CD4-positive, alpha-beta T cell treated with Interleukin-17A for 4 hours (primary cell): ENCODE measurements at regions not wholly inside any gene's neighbourhood (a gene's known extent, or its start where the extent isn't known, plus 50 kb on each side); places are given as distances from the start of the nearest gene placed in this dataset.
"Not testable (repeated sequence)": the region's sequence is repeated elsewhere in the genome, so short reads cannot be mapped to it uniquely, and the experiment has no call there.

ENCODE experiments used
- DNase-seq: peaks from one replicate; pipeline ENCODE4 v3.0.0-alpha.2; 2020; ENCODE audit warnings: mixed read lengths

- DNase-seq = no peak
Observed at GRCh38 chr4:128565054-128565453, 244.4 kb upstream of the JADE1 start.

GRCh38 chr4:128564081-128564630, 245.3 kb upstream of the JADE1 start:
- no peak for DNase-seq

GRCh38 chr4:128560754-128561495, 248.6 kb upstream of the JADE1 start:
- DNase-seq = no peak

DNA sequence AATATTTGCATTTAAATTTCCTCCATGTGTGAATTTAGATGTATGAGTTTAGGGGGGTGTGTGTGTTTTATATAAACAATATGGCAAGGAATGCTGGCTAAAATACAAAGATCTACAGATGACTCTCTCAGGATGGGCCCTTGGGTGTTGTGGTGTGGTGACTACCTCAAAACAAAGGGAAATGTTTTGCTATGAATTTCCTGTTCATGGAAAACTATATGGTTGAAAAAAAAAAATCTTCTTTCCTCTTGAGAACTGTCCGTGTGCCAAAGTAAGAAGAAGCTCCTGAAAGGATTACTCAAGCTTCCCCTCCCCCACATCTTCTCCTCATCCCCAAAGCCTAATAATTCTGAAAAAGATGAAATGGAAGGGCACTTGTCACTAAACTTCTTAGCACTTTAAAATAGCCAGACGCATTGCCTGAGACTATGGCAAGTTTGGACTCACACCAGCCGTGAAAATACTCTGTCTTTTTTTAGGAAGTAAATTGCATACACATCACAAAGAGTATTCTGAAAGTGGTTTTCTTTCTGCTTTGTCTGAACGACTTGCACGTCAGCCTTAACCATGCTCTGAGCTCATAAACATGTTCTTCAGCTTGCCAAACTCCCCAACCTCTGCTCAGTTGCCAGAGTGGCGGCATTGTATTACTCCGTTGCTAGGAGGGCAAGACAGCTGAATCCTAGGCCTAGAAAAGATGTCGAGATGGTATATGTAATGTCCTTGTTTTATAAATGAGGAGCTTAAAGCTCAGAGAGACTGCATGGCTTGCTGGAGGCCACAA, 250.4 kb upstream of the JADE1 start:
- no peak for DNase-seq

GRCh38 chr4:128556756-128557155, 252.7 kb upstream of the JADE1 start:
- DNase-seq = no peak

DNA sequence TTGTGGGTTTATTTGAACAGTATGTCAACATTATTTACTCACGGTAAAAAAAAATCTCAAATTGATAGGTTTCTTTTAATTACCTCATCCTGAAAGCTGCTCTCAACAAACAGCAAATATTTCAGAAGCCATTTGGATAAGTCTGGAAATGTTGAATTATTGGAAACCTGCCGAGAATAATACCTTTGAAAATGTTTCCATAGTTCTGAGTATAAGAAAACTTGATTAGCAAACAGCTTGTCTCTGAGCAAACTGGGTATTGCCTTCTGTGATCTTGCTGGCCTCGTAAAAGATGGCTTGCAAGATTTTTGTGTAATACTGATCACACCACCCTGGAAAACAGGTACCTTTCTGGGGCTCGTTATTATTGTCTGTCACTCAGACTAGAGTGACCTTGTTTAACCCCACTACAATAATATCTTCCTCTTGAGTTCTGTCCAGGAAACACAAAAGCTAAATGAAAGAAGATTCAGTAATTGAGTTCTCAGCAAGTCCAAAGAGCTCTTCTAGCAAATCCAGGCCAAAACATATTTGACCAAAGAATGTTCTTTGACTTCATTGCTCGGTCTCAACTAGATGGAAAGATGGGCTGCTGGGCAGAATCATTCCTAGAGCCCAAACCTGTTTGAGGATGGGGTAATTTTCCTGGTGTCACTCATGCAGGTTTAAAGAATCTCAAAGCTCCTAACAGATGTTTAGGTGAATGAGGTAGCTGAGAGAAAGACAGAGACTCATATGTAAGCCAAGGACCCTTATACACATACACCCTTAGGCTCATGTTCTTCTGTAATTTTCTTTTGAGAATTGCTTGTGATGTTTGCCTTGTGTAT, 255.6 kb upstream of the JADE1 start:
- no peak for DNase-seq

DNA sequence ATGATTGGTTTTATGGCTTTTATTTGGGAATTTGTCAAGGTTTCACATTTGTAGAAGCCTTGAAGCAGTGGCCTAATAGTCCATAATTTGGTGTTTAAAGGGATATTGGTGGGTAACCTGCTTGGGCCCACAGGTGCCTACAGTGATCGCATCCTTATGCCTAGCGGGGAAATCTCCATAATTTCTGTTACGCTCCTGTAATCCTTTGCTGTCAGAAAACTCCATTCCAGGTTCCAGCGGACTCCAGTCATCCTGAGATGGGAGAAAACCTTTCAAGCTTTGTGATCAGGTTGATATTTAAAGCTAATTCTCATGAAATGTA, 257.0 kb upstream of the JADE1 start:
- DNase-seq = no peak

- DNase-seq = no peak
Observed at GRCh38 chr4:128551280-128551679, 258.2 kb upstream of the JADE1 start.

GRCh38 chr4:128550060-128550459, 259.4 kb upstream of the JADE1 start:
- no peak for DNase-seq

GRCh38 chr4:128549636-128550035, 259.9 kb upstream of the JADE1 start:
- no peak for DNase-seq

DNA sequence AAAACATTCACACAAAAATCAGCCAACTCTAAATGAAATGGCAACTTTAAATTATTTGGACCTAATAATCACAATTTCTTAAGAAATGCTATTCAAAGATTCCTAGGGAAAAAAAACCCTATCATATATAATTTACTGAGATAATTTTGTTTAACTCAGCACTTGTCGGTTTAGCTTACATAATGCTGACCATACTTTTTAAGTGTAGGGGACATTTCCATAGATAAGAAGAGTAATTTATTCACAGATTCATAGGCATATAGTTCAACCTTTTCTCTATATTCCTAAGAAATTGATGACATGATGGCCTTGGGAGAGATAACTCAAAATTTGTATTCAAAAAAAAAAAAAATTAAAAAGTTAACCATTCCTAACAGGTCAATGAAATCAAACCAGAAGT, 260.8 kb upstream of the PGRMC2 start:
- DNase-seq = no peak

- DNase-seq = no peak
Observed at GRCh38 chr4:128544272-128544671, 256.7 kb upstream of the PGRMC2 start.

DNA sequence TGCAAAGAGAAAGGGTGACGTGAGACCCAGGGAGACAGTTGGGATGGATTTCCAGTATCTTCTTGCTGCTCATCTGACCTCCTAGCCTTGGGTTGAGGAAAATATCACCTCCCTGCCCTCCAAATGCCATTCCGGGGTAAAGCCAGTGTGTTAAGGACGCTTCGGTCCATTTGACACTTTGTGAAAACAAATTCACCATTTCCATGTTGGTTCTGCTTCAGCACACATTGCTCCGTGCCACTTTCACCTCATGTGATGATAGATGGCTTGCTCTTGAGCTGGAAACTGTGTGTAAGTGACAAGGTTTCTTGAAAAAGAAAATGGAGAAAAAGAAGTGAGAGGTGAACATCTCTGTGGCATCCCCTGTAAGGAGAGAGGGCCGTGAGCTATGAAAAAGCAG, 256.1 kb upstream of the PGRMC2 start:
- no peak for DNase-seq

- DNase-seq = no peak
Observed at GRCh38 chr4:128542047-128542446, 254.4 kb upstream of the PGRMC2 start.

- no peak for DNase-seq
Observed at GRCh38 chr4:128540122-128540521, 252.5 kb upstream of the PGRMC2 start.

DNA sequence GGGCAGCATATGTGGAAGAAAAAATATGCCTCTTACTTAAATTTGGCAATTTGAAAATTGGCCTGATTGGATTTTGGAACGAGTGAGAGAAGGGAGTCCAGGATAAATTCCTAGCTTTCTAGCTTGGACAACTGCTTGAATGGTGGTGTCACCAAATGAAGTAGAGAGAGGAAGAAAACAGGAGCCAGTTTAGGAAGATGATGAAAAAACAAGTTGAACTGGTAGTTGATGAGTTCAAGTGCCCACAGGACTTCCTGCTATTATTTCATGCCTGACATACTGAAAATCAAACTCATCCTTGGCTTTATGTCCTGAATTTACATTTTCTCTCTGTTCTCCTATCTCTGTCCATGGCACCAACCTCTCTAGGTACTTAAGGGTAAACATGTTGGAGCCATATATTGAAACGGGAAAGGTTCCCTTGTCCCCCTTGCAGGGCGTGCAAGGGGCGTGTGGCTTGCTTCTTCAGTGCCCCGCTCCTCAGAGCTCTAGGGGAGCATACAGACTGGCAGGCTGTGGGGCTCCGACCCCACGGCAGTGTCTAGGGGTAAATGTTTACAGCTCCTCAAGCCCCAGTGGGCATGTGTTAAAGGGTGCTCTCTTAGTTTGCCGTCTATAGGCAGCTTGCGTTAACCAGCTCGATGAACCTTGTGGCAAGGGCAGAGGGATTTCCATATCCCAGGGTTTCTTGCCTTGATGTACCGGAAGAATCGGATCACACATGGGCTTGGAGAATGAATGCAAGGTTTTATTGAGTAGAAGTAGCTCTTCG, 250.7 kb upstream of the PGRMC2 start:
- DNase-seq = no peak

GRCh38 chr4:128536746-128537145, 249.1 kb upstream of the PGRMC2 start:
- no peak for DNase-seq

DNA sequence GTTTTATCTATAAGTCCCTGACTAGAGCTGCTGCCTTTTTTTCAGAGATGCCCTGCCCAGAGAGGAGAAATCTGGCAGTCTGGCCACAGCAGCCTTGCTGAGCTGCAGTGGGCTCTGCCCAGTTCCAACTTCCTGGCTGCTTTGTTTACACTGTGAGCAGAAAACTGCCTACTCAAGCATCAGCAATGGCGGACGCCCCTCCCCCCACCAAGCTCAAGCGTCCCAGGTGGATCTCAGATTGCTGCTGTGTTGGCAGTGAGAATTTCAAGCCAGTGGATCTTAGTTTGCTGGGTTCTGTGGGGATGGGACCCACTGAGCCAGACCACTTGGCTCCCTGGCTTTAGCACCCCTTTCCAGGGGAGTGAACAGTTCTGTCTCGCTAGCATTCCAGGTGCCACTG, 247.9 kb upstream of the PGRMC2 start:
- not testable (repeated sequence) for DNase-seq

DNA sequence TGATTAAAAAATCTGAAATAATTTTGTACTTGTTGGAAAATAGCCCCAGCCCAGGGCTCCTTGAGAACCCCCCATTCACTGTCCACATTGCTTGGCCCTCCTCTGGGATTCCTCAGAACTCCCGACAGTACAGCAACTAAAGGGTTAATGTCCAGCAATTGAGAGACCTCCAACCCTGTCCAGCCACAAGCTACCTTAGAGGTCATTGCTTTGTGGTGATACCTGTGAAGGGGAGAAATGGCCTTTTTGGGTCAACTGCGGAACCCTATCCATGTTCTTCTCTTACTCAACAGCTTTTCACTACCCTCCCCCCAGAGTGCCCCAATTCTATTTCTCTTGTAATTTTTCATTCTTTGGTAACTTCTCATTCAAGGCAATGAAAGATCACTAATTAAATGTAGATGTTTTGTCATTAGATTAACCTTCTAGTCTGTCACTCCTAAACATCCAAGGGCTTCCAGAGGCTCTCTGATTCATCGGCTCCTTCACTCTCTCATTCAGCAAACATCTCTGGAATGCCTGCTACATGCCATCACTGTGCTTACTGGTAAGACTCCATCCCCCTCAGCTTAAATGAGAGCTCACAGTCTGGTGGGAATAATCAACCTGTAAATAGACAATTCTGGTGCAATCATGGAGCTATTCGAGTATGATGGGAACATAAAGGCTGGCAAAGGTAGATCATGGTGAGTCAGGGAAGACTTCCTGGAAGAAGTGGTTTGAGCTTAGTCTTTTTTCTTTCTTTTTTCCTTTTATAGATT, 241.4 kb upstream of the PGRMC2 start:
- no peak for DNase-seq

- no peak for DNase-seq
Observed at GRCh38 chr4:128527946-128528576, 240.4 kb upstream of the PGRMC2 start.

DNA sequence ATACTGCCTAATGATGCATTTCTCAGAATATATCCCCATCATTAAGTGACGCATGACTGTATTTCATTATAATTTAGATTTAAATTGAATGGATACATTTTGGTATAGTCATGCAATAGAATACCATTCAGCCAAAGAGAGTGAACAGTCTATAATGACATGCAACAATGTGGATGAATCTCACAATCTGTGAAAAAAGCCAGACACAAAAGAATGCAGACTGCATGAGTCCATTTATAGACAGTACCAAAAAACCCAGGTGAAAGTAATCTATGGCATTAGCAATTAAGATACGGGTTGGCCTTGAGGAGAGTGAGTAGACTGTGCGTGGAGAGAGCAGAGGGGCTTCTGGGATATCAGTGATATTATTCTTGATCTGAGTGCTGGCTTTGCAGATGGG, 239.7 kb upstream of the PGRMC2 start:
- DNase-seq = no peak
